ENCODE measurements at regions not wholly inside any gene's neighbourhood (a gene's known extent, or its start where the extent isn't known, plus 50 kb on each side); places are given as distances from the start of the nearest gene placed in this dataset.

DNA sequence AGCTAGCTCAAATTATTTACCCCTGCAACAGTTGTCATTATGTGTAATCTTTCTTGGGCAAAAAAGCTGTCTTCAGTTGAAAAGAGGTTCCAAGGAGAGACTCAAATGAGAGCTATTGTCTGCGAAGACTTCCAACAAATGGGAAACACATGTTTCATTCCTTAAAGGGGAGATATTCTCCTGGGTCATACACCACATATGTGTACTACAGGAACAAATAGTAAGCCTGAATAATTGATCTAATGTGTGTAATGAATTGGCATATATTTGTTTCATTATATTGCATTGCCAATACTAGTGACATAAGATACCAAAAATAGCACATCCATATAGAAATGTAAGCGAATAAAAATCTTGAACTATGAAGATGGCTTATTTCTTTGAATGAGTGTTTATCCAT is 950.9 kb upstream of the NDST4 start:
- TF ChIP-seq, protein P1, sequence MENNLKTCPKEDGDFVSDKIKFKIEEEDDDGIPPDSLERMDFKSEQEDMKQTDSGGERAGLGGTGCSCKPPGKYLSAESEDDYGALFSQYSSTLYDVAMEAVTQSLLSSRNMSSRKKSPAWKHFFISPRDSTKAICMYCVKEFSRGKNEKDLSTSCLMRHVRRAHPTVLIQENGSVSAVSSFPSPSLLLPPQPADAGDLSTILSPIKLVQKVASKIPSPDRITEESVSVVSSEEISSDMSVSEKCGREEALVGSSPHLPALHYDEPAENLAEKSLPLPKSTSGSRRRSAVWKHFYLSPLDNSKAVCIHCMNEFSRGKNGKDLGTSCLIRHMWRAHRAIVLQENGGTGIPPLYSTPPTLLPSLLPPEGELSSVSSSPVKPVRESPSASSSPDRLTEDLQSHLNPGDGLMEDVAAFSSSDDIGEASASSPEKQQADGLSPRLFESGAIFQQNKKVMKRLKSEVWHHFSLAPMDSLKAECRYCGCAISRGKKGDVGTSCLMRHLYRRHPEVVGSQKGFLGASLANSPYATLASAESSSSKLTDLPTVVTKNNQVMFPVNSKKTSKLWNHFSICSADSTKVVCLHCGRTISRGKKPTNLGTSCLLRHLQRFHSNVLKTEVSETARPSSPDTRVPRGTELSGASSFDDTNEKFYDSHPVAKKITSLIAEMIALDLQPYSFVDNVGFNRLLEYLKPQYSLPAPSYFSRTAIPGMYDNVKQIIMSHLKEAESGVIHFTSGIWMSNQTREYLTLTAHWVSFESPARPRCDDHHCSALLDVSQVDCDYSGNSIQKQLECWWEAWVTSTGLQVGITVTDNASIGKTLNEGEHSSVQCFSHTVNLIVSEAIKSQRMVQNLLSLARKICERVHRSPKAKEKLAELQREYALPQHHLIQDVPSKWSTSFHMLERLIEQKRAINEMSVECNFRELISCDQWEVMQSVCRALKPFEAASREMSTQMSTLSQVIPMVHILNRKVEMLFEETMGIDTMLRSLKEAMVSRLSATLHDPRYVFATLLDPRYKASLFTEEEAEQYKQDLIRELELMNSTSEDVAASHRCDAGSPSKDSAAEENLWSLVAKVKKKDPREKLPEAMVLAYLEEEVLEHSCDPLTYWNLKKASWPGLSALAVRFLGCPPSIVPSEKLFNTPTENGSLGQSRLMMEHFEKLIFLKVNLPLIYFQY (CRISPR knock-in tag; IDR thresholded peaks at IDR 0.05; ENCODE audit: borderline replicate concordance), result no peak
- TF ChIP-seq, protein P2, sequence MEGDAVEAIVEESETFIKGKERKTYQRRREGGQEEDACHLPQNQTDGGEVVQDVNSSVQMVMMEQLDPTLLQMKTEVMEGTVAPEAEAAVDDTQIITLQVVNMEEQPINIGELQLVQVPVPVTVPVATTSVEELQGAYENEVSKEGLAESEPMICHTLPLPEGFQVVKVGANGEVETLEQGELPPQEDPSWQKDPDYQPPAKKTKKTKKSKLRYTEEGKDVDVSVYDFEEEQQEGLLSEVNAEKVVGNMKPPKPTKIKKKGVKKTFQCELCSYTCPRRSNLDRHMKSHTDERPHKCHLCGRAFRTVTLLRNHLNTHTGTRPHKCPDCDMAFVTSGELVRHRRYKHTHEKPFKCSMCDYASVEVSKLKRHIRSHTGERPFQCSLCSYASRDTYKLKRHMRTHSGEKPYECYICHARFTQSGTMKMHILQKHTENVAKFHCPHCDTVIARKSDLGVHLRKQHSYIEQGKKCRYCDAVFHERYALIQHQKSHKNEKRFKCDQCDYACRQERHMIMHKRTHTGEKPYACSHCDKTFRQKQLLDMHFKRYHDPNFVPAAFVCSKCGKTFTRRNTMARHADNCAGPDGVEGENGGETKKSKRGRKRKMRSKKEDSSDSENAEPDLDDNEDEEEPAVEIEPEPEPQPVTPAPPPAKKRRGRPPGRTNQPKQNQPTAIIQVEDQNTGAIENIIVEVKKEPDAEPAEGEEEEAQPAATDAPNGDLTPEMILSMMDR (CRISPR knock-in tag; IDR thresholded peaks at IDR 0.05), result no peak
- no peak for TF ChIP-seq ZNF451 (CRISPR knock-in tag; IDR thresholded peaks at IDR 0.05)
- TF ChIP-seq, protein P3, sequence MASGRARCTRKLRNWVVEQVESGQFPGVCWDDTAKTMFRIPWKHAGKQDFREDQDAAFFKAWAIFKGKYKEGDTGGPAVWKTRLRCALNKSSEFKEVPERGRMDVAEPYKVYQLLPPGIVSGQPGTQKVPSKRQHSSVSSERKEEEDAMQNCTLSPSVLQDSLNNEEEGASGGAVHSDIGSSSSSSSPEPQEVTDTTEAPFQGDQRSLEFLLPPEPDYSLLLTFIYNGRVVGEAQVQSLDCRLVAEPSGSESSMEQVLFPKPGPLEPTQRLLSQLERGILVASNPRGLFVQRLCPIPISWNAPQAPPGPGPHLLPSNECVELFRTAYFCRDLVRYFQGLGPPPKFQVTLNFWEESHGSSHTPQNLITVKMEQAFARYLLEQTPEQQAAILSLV (CRISPR knock-in tag; IDR thresholded peaks at IDR 0.05; ENCODE audit: borderline replicate concordance), result no peak
- TF ChIP-seq RELA (CRISPR knock-in tag; IDR thresholded peaks at IDR 0.05), result no peak
- TF ChIP-seq, protein P4, sequence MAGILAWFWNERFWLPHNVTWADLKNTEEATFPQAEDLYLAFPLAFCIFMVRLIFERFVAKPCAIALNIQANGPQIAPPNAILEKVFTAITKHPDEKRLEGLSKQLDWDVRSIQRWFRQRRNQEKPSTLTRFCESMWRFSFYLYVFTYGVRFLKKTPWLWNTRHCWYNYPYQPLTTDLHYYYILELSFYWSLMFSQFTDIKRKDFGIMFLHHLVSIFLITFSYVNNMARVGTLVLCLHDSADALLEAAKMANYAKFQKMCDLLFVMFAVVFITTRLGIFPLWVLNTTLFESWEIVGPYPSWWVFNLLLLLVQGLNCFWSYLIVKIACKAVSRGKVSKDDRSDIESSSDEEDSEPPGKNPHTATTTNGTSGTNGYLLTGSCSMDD (CRISPR knock-in tag; IDR thresholded peaks at IDR 0.05), result no peak
- TF ChIP-seq TBP (CRISPR knock-in tag; IDR thresholded peaks at IDR 0.05), result no peak
- TF ChIP-seq ZFP37 (CRISPR knock-in tag; IDR thresholded peaks at IDR 0.05; ENCODE audit: borderline replicate concordance), result no peak
- TF ChIP-seq, protein P5, sequence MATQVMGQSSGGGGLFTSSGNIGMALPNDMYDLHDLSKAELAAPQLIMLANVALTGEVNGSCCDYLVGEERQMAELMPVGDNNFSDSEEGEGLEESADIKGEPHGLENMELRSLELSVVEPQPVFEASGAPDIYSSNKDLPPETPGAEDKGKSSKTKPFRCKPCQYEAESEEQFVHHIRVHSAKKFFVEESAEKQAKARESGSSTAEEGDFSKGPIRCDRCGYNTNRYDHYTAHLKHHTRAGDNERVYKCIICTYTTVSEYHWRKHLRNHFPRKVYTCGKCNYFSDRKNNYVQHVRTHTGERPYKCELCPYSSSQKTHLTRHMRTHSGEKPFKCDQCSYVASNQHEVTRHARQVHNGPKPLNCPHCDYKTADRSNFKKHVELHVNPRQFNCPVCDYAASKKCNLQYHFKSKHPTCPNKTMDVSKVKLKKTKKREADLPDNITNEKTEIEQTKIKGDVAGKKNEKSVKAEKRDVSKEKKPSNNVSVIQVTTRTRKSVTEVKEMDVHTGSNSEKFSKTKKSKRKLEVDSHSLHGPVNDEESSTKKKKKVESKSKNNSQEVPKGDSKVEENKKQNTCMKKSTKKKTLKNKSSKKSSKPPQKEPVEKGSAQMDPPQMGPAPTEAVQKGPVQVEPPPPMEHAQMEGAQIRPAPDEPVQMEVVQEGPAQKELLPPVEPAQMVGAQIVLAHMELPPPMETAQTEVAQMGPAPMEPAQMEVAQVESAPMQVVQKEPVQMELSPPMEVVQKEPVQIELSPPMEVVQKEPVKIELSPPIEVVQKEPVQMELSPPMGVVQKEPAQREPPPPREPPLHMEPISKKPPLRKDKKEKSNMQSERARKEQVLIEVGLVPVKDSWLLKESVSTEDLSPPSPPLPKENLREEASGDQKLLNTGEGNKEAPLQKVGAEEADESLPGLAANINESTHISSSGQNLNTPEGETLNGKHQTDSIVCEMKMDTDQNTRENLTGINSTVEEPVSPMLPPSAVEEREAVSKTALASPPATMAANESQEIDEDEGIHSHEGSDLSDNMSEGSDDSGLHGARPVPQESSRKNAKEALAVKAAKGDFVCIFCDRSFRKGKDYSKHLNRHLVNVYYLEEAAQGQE (IDR thresholded peaks at IDR 0.05; ENCODE audit: borderline replicate concordance in 1 of 2, low read depth in 1 of 2, low read length in 2 of 2), result no peak
- no peak for TF ChIP-seq EZH2 (conservative IDR thresholded peaks at IDR 0.05; ENCODE audit: low read depth, low read length)
- TF ChIP-seq ZNF354B (CRISPR knock-in tag; IDR thresholded peaks at IDR 0.05), result no peak
- no peak for TF ChIP-seq KDM5A (IDR thresholded peaks at IDR 0.05; ENCODE audit: borderline replicate concordance, low read length)
- TF ChIP-seq REPIN1 (CRISPR knock-in tag; IDR thresholded peaks at IDR 0.05; ENCODE audit: borderline replicate concordance, low read depth), result no peak

All from HepG2 (cell line).